Tibial artery (tissue), 4 donors: ENCODE measurements at regions not wholly inside any gene's neighbourhood (a gene's known extent, or its start where the extent isn't known, plus 50 kb on each side); places are given as distances from the start of the nearest gene placed in this dataset.

ENCODE experiments used
- DNase-seq, 2 donors: peaks; one replicate each; pipeline ENCODE4 v3.0.0-alpha.2; 2019
- H3K27ac ChIP-seq, 2 donors: fragments of 200-600 bp; sonication (generic) in 1 of 2; 1 replicate in 1 of 2; 2 replicates in 1 of 2; pipeline ENCODE4 v1.5.1; 2018 to 2019; ENCODE audit warnings: mild to moderate bottlenecking in 1 of 2
- H3K27me3 ChIP-seq, 2 donors: fragments of 200-600 bp; sonication (generic) in 1 of 2; one replicate each; pipeline versions ENCODE4 v1.5.1 to v1.6.0; 2016 to 2019
- H3K36me3 ChIP-seq, 3 donors: fragments of 200-600 bp; sonication (generic) in 2 of 3; one replicate each; pipeline ENCODE4 v1.5.1; 2016 to 2019; ENCODE audit warnings: mild to moderate bottlenecking in 2 of 3
- H3K4me1 ChIP-seq, 4 donors: fragments of 200-600 bp; sonication (generic) in 2 of 4; 1 replicate in 3 of 4; 2 replicates in 1 of 4; pipeline ENCODE4 v1.5.1; 2016 to 2019
- H3K4me3 ChIP-seq, 2 donors: fragments of 200-600 bp; sonication (generic) in 1 of 2; 1 replicate in 1 of 2; 2 replicates in 1 of 2; pipeline ENCODE4 v1.5.1; 2018 to 2019; ENCODE audit warnings: mild to moderate bottlenecking in 2 of 2
- H3K9me3 ChIP-seq, 3 donors: fragments of 200-600 bp; sonication (generic) in 1 of 3; one replicate each; pipeline ENCODE4 v1.5.1; 2016 to 2019
- intact Hi-C: fragments of 100-400 bp; cut with DNase I; formaldehyde crosslinking; loops from one replicate; pipeline ENCODE4 v1.15.0; 2023; ENCODE audit warnings: low total_unique reads
- TF ChIP-seq, protein P1 (sequence below), 2 experiments: fragments of 200-600 bp in 1 of 2; fragments of 450-650 bp in 1 of 2; IDR thresholded peaks; one replicate each; pipeline ENCODE4 v1.5.1; 2017 to 2019; ENCODE audit warnings: antibody characterized with exemption in 2 of 2, mild to moderate bottlenecking in 1 of 2, moderate library complexity in 1 of 2

DNA sequence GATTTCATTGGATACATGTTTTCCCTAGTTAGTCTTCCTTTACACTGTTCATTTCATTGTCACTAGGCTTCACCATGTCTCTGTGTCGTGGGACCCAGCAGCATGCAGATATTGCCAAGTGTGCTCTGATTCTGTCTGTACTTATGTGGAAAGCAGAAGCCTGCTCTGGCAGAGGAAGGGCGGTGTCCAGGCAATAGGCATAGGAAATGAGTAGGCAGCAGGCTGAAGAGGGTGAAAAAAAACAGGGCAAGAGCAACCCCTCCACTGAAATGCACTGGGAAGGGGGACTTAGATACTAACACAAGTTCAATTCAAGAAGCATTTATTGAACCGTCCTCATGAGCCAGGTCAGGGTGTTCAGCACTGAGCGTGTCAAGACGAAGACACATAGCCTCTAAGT is 85.2 kb upstream of the VAV3 start:
- Histone ChIP-seq H3K4me1 (peaks cover 0 to 11% (median 0%) of the 10 kb centered on the region in 4 donors), H3K27me3 (no peaks in the 10 kb centered on the region), H3K4me3 (no peak overlapping the region), H3K27ac (no peak overlapping the region), H3K9me3 (no peaks in the 10 kb centered on the region), H3K36me3 (no peaks in the 10 kb centered on the region)
- peak; percentile 62 to 68 for DNase-seq
- TF ChIP-seq, protein P1, sequence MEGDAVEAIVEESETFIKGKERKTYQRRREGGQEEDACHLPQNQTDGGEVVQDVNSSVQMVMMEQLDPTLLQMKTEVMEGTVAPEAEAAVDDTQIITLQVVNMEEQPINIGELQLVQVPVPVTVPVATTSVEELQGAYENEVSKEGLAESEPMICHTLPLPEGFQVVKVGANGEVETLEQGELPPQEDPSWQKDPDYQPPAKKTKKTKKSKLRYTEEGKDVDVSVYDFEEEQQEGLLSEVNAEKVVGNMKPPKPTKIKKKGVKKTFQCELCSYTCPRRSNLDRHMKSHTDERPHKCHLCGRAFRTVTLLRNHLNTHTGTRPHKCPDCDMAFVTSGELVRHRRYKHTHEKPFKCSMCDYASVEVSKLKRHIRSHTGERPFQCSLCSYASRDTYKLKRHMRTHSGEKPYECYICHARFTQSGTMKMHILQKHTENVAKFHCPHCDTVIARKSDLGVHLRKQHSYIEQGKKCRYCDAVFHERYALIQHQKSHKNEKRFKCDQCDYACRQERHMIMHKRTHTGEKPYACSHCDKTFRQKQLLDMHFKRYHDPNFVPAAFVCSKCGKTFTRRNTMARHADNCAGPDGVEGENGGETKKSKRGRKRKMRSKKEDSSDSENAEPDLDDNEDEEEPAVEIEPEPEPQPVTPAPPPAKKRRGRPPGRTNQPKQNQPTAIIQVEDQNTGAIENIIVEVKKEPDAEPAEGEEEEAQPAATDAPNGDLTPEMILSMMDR (IDR thresholded peaks at IDR 0.05), result no peak
- intact Hi-C loops, result no loop called here

GRCh38 chr1:108049178-108049819 is 84.3 kb upstream of the VAV3 start:
- intact Hi-C loops, result no loop called here
- Histone ChIP-seq H3K4me1 (peaks cover 0 to 11% (median 0%) of the 10 kb centered on the region in 4 donors), H3K4me3 (no peak overlapping the region), H3K27ac (no peak overlapping the region), H3K36me3 (no peaks in the 10 kb centered on the region), H3K9me3 (no peaks in the 10 kb centered on the region), H3K27me3 (no peaks in the 10 kb centered on the region)
- peak; percentile 44 to 66 for DNase-seq
- TF ChIP-seq, protein P1 (IDR thresholded peaks at IDR 0.05), result peak; percentile 16 to 28

DNA sequence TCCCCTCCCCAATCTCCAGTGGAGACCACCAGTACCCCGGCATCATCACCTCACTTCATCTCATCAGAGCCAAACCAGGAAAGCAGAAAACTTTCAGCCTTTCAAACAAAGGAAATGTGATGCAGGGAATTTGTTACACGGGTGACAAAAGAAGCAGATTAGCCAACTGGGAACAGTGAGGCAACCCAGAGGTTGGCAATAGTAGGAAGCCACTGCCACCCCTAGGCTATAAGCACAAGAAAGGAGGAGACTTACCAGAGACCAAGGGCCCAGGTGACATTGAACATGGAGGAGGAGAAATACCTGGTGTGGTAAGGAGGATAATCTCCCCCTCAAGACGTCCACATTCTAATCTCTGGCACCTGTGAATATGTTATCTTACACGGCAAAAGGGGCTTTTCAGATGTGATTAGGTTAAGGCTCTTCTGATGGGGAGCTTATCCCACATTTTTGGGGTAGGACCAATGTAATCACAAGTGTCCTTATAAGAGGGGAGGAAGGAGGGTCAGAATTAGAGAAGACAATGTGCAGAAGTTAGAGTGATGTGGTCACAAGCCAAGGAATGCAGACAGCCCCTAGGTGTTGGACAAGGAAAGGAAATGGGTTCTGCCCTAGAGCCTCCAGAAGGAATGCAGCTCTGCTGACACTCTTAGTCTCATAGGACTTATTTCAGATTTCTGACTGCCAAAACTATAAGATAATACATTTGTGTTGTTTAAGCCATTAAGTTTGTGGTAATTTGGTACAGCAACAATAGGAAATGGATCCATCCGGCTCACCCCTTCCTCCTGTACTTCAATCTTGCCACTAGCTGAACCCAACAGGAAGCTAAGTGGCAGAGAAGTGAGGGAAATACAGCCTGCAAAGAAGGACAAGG is 83.6 kb upstream of the VAV3 start:
- no peak overlapping the region for H3K4me3 ChIP-seq
- TF ChIP-seq, protein P1 (IDR thresholded peaks at IDR 0.05), result no peak
- H3K9me3 ChIP-seq, result no peaks in the 10 kb centered on the region
- peaks cover 0 to 11% (median 0%) of the 10 kb centered on the region in 4 donors for H3K4me1 ChIP-seq
- H3K27me3 ChIP-seq, result no peaks in the 10 kb centered on the region
- intact Hi-C loops, result no loop called here
- no peak for DNase-seq
- no peaks in the 10 kb centered on the region for H3K36me3 ChIP-seq
- H3K27ac ChIP-seq, result no peak overlapping the region

DNA sequence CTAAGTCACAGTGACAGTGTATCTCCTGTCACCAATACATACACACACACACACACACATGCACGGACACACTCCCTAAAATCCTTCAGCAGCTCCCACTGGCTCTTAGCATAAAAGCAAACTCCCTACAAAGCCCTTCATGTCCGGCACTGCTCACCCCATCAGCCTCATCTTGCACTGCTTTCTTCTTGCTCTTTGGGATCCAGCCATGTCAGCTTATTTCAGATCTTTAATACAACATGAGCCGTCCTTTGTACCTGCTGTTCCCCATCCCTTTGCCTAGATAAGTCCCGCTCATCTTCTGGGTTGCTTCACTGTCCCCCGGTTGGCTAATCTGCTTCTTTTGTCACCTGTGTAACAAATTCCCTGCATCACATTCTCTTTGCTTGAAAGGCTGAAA is 82.1 kb upstream of the VAV3 start:
- intact Hi-C loops, result no loop called here
- peaks cover 0 to 11% (median 0%) of the 10 kb centered on the region in 4 donors for H3K4me1 ChIP-seq

DNA sequence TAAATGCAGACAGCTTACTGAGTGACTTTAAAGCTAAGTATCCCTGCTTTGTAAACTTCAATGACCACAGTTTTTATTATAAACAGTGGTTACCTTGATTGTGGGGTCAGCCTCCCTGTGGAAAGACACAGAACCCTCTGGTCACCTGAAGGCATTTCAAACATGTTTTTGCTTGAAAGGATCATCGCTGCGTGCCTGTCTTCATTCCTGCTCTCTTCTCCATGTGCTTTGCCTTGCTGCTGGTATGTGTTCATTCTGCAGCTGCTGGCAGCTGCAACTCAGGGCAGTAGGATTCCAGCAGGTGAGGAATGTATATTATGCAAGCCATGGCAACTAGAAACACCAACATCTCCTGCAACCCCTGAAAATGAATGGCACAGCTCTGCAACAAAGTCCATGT is 81.0 kb upstream of the VAV3 start:
- Histone ChIP-seq H3K4me3 (no peak overlapping the region), H3K27ac (no peak overlapping the region), H3K4me1 (peaks cover 0 to 14% (median 4%) of the 10 kb centered on the region in 4 donors), H3K9me3 (no peaks in the 10 kb centered on the region), H3K27me3 (no peaks in the 10 kb centered on the region), H3K36me3 (no peaks in the 10 kb centered on the region)
- DNase-seq, result no peak
- intact Hi-C loops, result no loop called here
- TF ChIP-seq, protein P1 (IDR thresholded peaks at IDR 0.05), result no peak

More for the DNA sequence above, 82.1 kb upstream of the VAV3 start:
- no peaks in the 10 kb centered on the region for H3K36me3 ChIP-seq
- TF ChIP-seq, protein P1 (IDR thresholded peaks at IDR 0.05), result no peak
- H3K9me3 ChIP-seq, result no peaks in the 10 kb centered on the region
- no peaks in the 10 kb centered on the region for H3K27me3 ChIP-seq
- H3K4me3 ChIP-seq, result no peak overlapping the region
- no peak for DNase-seq
- H3K27ac ChIP-seq, result no peak overlapping the region
